Hepatocyte (in vitro differentiated cells): ENCODE measurements at regions not wholly inside any gene's neighbourhood (a gene's known extent, or its start where the extent isn't known, plus 50 kb on each side); places are given as distances from the start of the nearest gene placed in this dataset.
A peak's percentile ranks its signal among the peaks of the same experiment; 100 is the strongest.

Experiments
- DNase-seq: peaks from one replicate; pipeline ENCODE4 v3.0.0-alpha.2; 2016; ENCODE audit warnings: low spot score
- H2AFZ ChIP-seq: fragments of 200-600 bp; sonication (generic); 2 replicates; pipeline ENCODE4 v1.6.0; 2016; ENCODE audit warnings: antibody characterized with exemption, mild to moderate bottlenecking
- H3K27ac ChIP-seq: fragments of 200-600 bp; sonication (generic); 2 replicates; pipeline ENCODE4 v1.5.1; 2016; ENCODE audit warnings: mild to moderate bottlenecking
- H3K27me3 ChIP-seq: fragments of 200-600 bp; sonication (generic); 2 replicates; pipeline ENCODE4 v1.6.1; 2016
- H3K36me3 ChIP-seq: fragments of 200-600 bp; sonication (generic); replicated peaks from 2 replicates; pipeline ENCODE4 v1.5.1; 2016; ENCODE audit warnings: low read depth; ENCODE audit not compliant: insufficient read depth
- H3K4me1 ChIP-seq: fragments of 200-600 bp; sonication (generic); 2 replicates; pipeline ENCODE4 v1.5.1; 2016; ENCODE audit warnings: mild to moderate bottlenecking, moderate library complexity; ENCODE audit not compliant: insufficient read depth
- H3K4me2 ChIP-seq: fragments of 200-600 bp; sonication (generic); 2 replicates; pipeline ENCODE4 v1.6.0; 2016
- H3K4me3 ChIP-seq: fragments of 200-600 bp; sonication (generic); 2 replicates; pipeline ENCODE4 v1.5.1; 2016; ENCODE audit warnings: mild to moderate bottlenecking
- H3K79me2 ChIP-seq: fragments of 200-600 bp; sonication (generic); 2 replicates; pipeline ENCODE4 v1.6.0; 2017; ENCODE audit warnings: mild to moderate bottlenecking
- H3K9me2 ChIP-seq: fragments of 200-600 bp; sonication (generic); replicated peaks from 2 replicates; pipeline ENCODE4 v1.6.0; 2017; ENCODE audit warnings: mild to moderate bottlenecking; ENCODE audit not compliant: insufficient read depth
- H3K9me3 ChIP-seq: fragments of 200-600 bp; sonication (generic); 2 replicates; pipeline ENCODE4 v1.5.1; 2016; ENCODE audit warnings: low read depth, mild to moderate bottlenecking
- H4K20me1 ChIP-seq: fragments of 200-600 bp; sonication (generic); 2 replicates; pipeline ENCODE4 v1.6.0; 2016; ENCODE audit warnings: mild to moderate bottlenecking; ENCODE audit not compliant: insufficient read depth, poor library complexity, severe bottlenecking
- CTCF ChIP-seq: fragments of 200-600 bp; sonication (generic); IDR thresholded peaks from 2 replicates; pipeline ENCODE4 v1.5.1; 2016; ENCODE audit warnings: antibody characterized with exemption, mild to moderate bottlenecking; ENCODE audit not compliant: poor library complexity
- EZH2 ChIP-seq: fragments of 200-600 bp; sonication (generic); IDR thresholded peaks from 2 replicates; pipeline ENCODE4 v1.6.1; 2016; ENCODE audit warnings: antibody characterized with exemption, mild to moderate bottlenecking, borderline replicate concordance
- EZH2phosphoT487 ChIP-seq: fragments of 200-600 bp; sonication (generic); IDR thresholded peaks from one replicate; pipeline ENCODE4 v1.6.1; 2018; ENCODE audit warnings: antibody characterized with exemption, mild to moderate bottlenecking, low read depth, moderate library complexity; ENCODE audit not compliant: unreplicated experiment, severe bottlenecking
- WGBS: methylation state at CpG from one replicate; pipeline ENCODE4 v1.1.6; 2016; ENCODE audit warnings: low lambda C conversion rate; ENCODE audit errors: missing lambda C conversion rate; 5-methylcytosine and 5-hydroxymethylcytosine counted together

- no peak overlapping the region for H2AFZ ChIP-seq
Measured at GRCh38 chr16:82439678-82440293, 187.0 kb upstream of the CDH13 start.

GRCh38 chr16:82433042-82433441 is 193.7 kb upstream of the CDH13 start:
- no peaks in the 10 kb centered on the region for H3K4me1 ChIP-seq
- no peaks in the 10 kb centered on the region for H3K9me3 ChIP-seq
- no peaks in the 10 kb centered on the region for H3K9me2 ChIP-seq
- no peak overlapping the region for H2AFZ ChIP-seq
- no peaks in the 10 kb centered on the region for H4K20me1 ChIP-seq
- H3K4me2 ChIP-seq: no peak overlapping the region
- DNase-seq: no peak
- H3K27me3 ChIP-seq: peaks cover 16% of the 10 kb centered on the region
- H3K79me2 ChIP-seq: no peaks in the 10 kb centered on the region
- WGBS: 87% methylated on average over 2 of the region's 2 CpGs
- no peak overlapping the region for H3K4me3 ChIP-seq
- no peak overlapping the region for H3K27ac ChIP-seq
- H3K36me3 ChIP-seq: no peaks in the 10 kb centered on the region
- TF ChIP-seq EZH2phosphoT487: no peak
- no peak for TF ChIP-seq EZH2
- TF ChIP-seq CTCF: no peak

More at GRCh38 chr16:82439678-82440293, 187.0 kb upstream of the CDH13 start:
- H3K27me3 ChIP-seq: no peaks in the 10 kb centered on the region
- H3K79me2 ChIP-seq: no peaks in the 10 kb centered on the region
- DNase-seq: peak; percentile 20
- no peak for TF ChIP-seq EZH2
- TF ChIP-seq CTCF: peak; percentile 37
- no peak overlapping the region for H3K4me3 ChIP-seq
- no peaks in the 10 kb centered on the region for H3K9me2 ChIP-seq
- WGBS: 62% methylated on average over 7 of the region's 7 CpGs
- H4K20me1 ChIP-seq: no peaks in the 10 kb centered on the region
- H3K36me3 ChIP-seq: no peaks in the 10 kb centered on the region
- no peak overlapping the region for H3K27ac ChIP-seq
- no peak overlapping the region for H3K4me2 ChIP-seq
- H3K9me3 ChIP-seq: no peaks in the 10 kb centered on the region
- no peaks in the 10 kb centered on the region for H3K4me1 ChIP-seq

GRCh38 chr16:82432261-82432660 is 194.5 kb upstream of the CDH13 start:
- Histone ChIP-seq H3K36me3 (no peaks in the 10 kb centered on the region), H3K9me2 (no peaks in the 10 kb centered on the region), H3K27me3 (peaks cover 22% of the 10 kb centered on the region), H3K27ac (no peak overlapping the region), H3K9me3 (no peaks in the 10 kb centered on the region), H3K4me2 (no peak overlapping the region), H3K79me2 (no peaks in the 10 kb centered on the region), H4K20me1 (no peaks in the 10 kb centered on the region), H2AFZ (no peak overlapping the region), H3K4me3 (no peak overlapping the region), H3K4me1 (no peaks in the 10 kb centered on the region)
- TF ChIP-seq CTCF (no peak), EZH2phosphoT487 (no peak)
- DNase-seq: peak; percentile 5
- WGBS: 69% methylated on average over 8 of the region's 8 CpGs

GRCh38 chr16:82425661-82426060 is 201.1 kb upstream of the CDH13 start:
- Histone ChIP-seq H4K20me1 (no peaks in the 10 kb centered on the region), H3K79me2 (no peaks in the 10 kb centered on the region), H3K27me3 (peaks cover 27% of the 10 kb centered on the region), H3K27ac (no peak overlapping the region), H3K4me3 (no peak overlapping the region), H3K4me2 (no peak overlapping the region), H3K4me1 (no peaks in the 10 kb centered on the region), H3K36me3 (no peaks in the 10 kb centered on the region), H2AFZ (no peak overlapping the region), H3K9me3 (no peaks in the 10 kb centered on the region), H3K9me2 (no peaks in the 10 kb centered on the region)
- DNase-seq: no peak
- TF ChIP-seq CTCF: no peak
- TF ChIP-seq EZH2: no peak
- no peak for TF ChIP-seq EZH2phosphoT487
- WGBS: 75% methylated on average over 4 of the region's 4 CpGs
